GM04503 (cell line): ENCODE measurements at regions not wholly inside any gene's neighbourhood (a gene's known extent, or its start where the extent isn't known, plus 50 kb on each side); places are given as distances from the start of the nearest gene placed in this dataset.
"Not testable (repeated sequence)": the region's sequence is repeated elsewhere in the genome, so short reads cannot be mapped to it uniquely, and the experiment has no call there.

Experiments
- DNase-seq: peaks from one replicate; pipeline ENCODE4 v3.0.0-alpha.2; 2012; ENCODE audit warnings: low read depth

DNA sequence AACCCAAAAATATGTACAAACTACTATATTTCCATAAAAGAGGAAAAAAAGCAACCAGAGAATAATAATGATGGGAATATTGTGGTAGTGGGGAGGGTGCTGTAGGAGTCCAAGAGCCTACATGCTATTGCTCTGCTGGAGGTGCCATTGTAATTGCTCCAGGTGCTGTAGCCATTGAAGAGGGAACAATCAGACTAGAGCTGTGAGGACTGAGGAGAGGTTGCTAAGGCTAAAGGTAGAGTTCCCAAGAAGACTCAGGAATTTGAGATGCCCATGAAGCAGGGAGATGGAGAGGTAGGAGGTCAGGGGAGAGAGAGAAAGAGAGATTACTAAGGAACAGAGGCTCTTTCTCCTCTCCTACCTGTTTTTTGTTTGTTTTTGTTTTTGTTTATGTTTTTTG, 394.0 kb downstream of the DMRTA1 start:
- DNase-seq: no peak

- not testable (repeated sequence) for DNase-seq
These were observed 398.6 kb downstream of the DMRTA1 start for GRCh38 chr9:22845243-22845642.

DNA sequence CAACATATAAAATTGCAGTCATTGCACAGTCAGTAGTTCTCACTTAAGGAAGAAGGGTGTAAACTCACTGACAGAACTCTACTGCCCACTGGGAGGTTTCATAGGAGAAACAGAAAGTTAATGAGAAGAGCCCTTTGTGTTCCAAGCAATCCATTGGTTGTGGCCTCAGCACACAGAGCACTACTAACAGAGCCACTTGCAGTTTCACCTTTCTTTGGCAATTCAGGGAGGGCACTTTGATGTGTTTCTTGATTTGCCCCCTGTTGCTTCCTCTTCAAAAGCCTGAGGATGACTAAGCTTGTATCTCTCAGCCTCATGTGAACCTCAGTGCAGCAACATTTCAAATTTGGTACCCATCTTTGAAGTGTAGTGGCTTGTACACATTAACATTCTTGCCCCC, 409.4 kb downstream of the DMRTA1 start:
- no peak for DNase-seq

DNA sequence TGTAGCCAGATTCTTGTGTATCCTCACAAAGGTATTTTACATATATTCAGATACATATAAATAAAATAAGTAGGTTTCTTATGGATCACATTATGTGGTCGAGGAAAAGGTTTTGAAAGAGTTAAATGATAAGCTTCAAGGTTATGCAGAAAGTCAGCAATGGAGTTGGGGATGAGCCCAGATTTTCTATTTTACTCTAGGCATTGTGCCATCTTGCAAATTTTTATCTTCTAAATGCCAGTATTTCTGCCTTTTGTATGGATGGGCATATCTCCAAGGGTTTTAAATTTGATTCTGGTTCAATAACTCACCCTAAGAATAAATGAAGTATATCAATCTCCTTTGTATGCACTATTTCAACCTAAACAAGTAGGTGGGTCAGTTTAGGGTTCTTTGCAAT, 410.7 kb downstream of the DMRTA1 start:
- DNase-seq: no peak

DNA sequence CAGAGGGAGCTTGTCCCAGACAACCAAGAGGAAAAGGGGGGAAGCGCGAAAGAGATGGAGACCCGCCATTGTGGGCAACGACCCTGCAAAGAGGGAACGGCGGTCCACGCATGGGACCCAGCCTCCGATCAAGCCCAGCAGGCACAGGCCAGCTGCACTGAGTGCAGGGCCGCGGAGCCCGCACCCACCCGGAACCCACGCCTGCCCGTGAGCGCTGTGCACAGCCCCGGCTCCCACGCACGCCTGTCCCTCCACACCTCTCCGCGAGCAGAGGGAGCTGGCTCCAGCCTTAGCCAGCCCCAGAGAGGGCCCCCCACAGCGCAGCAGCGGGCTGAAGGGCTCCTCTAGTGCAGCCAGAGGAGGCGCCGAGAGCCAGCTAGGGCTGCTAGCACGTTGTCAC, 416.5 kb downstream of the DMRTA1 start:
- no peak for DNase-seq

GRCh38 chr9:22863736-22864135, 417.1 kb downstream of the DMRTA1 start:
- no peak for DNase-seq

GRCh38 chr9:22893196-22893843, 446.7 kb downstream of the DMRTA1 start:
- DNase-seq: no peak

DNA sequence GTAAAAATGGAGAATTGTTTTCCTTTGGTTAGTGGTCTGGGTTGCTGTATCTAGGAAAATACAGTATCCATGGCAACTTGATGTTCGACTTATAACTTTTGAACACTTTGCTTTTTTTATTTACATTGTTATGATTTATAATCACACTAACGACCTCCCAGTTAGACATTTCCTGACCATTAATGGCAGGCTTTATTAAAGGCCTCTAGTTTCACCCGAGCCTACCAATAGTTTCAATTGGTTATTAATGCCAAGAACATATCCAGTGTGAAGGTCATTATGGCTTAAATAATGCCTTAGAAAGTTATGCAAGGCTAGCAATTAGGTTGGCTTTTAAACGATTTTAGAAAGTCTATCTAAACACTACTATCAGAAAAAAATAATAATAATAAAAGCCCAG, 452.0 kb downstream of the DMRTA1 start:
- DNase-seq: no peak

DNA sequence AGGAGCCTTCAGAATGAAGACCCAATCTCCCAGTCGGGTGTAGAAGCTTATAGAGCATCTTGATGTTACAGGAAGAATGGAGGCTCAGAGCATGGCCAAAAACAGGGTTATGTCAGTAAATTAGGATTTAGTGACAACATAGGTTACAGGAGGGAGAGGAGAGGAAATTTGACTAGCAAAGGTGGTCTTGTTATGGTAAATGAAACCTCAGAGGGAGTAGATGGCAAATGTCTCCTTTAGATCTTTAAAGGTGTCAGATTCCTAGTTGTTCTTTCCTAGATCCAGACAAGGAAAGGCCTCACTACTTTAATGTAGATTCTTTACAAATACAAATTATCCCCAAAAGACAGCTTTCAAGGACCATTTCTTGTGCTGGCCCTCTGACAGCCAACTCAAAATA, 465.0 kb downstream of the DMRTA1 start:
- no peak for DNase-seq

DNA sequence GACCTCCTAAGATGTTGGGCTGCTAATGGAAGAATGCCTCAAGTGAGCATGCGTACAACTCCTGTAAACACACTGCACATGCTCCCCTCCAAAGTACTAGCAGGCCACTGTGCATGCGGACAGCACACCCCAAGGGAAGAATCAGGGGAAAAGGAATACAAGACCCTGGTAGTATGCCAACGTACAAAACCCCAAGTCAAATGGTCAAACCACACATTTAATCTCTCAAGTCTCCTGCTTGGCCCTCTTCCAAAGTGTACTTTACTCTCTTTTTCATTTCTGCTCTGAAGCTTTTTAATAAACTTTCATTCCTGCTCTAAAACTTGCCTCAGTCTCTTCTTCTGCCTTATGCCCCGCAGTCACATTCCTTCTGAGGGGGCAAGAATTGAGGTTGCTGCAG, 466.4 kb downstream of the DMRTA1 start:
- DNase-seq: no peak

DNA sequence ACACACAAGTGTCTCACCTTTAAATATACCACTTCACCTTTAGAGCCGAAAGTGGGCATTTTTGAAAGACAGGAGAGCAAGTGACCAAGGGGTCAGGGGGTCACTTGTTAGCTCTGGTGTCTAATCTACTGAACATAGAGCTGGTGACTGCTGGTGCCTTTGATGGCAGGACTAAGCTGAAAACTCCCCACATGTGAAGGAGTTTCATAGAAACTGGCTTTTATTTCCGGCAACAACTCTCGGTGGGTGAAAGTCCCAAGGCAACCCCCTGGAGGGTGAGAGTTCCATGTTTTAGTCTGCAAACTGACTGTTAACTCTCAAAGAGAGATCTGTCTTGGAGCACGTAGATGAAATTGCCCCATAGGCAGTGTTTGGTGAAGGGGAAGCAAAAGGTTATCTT, 466.9 kb downstream of the DMRTA1 start:
- DNase-seq: no peak

GRCh38 chr9:22916148-22916547, 469.5 kb downstream of the DMRTA1 start:
- no peak for DNase-seq

DNA sequence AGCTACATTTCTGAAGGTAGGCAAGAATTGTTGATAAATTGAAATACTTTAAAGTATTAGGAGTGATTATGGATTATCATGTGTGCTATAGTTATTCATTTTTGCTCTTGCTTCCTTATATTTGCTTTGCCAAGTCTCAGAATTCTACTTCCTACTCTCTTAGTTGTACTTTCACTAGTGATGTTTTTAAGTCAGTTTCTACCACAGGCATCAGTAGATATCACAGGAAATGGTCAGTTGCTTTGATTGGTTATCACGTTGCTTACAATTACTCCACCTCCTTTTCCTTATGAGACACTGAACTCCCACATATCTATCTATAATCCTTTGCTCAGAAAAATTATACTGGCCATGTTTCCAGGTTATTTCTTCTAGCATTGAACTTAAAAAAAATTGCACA, 472.8 kb downstream of the DMRTA1 start:
- no peak for DNase-seq

DNA sequence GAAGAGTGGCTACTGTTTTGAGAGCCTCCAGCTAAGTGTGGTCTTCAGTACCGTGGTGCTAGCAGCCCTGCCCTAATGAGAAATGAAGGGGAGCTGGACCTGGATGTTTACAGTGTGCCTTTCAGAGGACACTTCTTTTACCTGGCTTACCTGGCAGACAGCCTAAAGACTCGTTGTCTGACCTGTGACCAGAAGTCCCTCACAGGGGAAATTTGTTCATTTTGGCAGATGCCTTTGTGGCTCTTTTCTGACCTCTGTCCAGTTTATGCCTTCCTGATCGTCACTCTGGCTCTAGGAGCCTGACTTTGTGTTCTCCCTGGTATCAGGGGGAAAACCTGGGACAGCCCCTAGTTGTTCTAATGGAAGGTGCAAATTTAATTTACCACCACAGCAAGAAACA, 475.1 kb downstream of the DMRTA1 start:
- DNase-seq: no peak

- no peak for DNase-seq
These were observed 475.6 kb downstream of the DMRTA1 start for GRCh38 chr9:22922222-22922621.

- no peak for DNase-seq
These were observed 507.9 kb downstream of the DMRTA1 start for GRCh38 chr9:22954550-22954949.

DNA sequence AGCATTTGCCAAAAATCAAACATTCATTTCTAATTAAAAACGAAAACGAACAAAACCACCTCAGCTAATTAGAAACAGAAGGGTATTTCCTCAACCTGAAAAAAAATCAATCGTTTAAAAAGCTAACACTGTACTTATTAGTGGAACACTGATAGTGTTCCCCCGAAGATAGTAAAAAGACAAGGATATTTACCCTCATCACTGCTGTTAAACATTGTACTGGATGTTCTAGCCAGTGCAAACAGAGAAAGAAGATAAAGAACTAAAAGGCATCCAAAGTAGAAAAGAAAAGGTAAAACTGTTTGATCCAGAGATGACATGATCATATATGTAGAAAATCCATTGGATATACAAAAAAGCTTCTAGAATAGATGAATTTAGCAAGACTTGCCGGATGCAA, 508.3 kb downstream of the DMRTA1 start:
- no peak for DNase-seq

DNA sequence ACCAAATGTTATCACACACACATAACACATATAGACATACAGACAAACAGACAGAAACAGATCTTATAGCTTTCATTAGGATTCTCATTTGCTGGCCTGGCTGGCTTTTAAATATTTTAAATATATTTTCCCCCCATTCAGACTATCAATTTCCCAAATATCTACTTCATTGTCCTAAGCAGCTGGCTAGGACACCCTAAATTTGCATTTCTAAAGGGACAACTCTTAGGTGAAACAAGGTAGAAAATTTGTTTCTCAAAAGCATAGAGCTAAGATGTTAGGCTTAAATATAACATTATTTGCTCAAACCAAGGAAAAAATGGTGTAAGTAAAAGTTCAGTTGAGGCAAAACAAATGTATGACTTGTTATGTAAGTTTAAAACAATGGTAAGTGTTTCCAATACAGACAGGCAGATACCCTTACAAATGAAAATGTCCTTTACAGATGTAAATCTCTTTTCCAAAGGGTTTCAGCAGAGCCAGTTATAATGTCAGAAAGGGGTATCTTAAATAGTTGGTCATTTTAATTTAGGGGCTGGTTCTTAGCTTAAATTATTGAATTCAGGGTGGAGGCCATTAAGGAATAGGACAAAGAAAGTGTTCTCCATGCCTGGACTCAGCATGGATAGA, 522.8 kb downstream of the DMRTA1 start:
- no peak for DNase-seq

- no peak for DNase-seq
These were observed 523.9 kb downstream of the DMRTA1 start for GRCh38 chr9:22970434-22970975.

DNA sequence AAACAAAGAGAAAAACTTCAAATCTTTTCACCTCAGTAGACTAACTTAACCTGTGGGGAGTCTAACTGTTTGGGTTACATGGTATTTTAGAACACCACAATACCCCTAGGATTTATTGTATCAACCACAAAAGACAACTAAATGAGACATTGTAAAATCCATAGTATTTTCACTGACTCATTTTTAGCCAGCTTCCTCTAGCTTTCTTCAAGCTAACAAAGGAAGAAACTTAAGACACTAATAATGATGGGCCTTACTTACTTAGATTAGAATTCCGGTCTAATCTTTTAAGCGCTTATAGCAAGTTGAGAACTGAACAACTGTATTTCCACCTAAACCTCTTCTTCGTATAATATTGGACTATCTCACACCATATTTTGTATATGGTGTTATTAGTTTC, 529.3 kb downstream of the DMRTA1 start:
- no peak for DNase-seq

DNA sequence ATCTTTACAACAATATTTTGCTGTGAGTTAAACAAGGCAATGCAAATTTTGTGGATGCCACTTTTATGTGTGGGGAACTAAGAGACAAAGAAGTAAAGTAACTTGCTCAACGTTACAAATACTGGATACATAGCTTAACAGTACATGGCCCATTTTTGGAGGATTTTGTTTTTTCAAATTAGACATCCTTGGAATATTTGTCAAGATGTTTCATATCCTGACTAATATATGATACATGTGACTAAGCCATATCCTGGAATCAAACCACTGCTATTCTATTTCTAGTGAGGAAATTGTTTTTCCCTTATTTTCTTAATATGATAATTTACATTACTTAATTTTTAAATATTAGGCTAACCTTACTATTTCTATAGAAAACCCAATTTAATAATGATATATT, 529.8 kb downstream of the DMRTA1 start:
- DNase-seq: no peak

GRCh38 chr9:22980429-22980828, 533.8 kb downstream of the DMRTA1 start:
- DNase-seq: not testable (repeated sequence)

- DNase-seq: no peak
These were observed 539.9 kb downstream of the DMRTA1 start for GRCh38 chr9:22986556-22986955.

- no peak for DNase-seq
These were observed 543.7 kb downstream of the DMRTA1 start for GRCh38 chr9:22990349-22990748.
